Thyroid gland (tissue), 4 donors: ENCODE measurements at regions not wholly inside any gene's neighbourhood (a gene's known extent, or its start where the extent isn't known, plus 50 kb on each side); places are given as distances from the start of the nearest gene placed in this dataset.
"Not testable (repeated sequence)": the region's sequence is repeated elsewhere in the genome, so short reads cannot be mapped to it uniquely, and the experiment has no call there.

Source experiments
- DNase-seq, 2 donors: peaks; one replicate each; pipeline ENCODE4 v3.0.0-alpha.2; 2019
- H3K27ac ChIP-seq, 3 donors: fragments of 200-600 bp; sonication (generic); 1 replicate in 2 of 3; 2 replicates in 1 of 3; pipeline ENCODE4 v1.5.1; 2016 to 2019; ENCODE audit warnings: mild to moderate bottlenecking in 1 of 3, moderate library complexity in 1 of 3
- H3K27me3 ChIP-seq: fragments of 200-600 bp; sonication (generic); one replicate; pipeline ENCODE4 v1.5.1; 2019
- H3K36me3 ChIP-seq, 2 donors: fragments of 200-600 bp; sonication (generic); one replicate each; pipeline ENCODE4 v1.5.1; 2016 to 2019
- H3K4me1 ChIP-seq, 2 donors: fragments of 200-600 bp; sonication (generic); one replicate each; pipeline ENCODE4 v1.5.1; 2017 to 2019
- H3K4me3 ChIP-seq, 3 donors: fragments of 200-600 bp; sonication (generic); replicated peaks in 1 of 3; 1 replicate in 2 of 3; 2 replicates in 1 of 3; pipeline ENCODE4 v1.5.1; 2016; ENCODE audit warnings: mild to moderate bottlenecking in 1 of 3
- H3K9me3 ChIP-seq: fragments of 200-600 bp; sonication (generic); one replicate; pipeline ENCODE4 v1.5.1; 2017
- CTCF ChIP-seq, 6 experiments: fragments of 200-600 bp in 3 of 6; fragments of 450-650 bp in 3 of 6; sonication (generic) in 3 of 6; IDR thresholded peaks; one replicate each; pipeline ENCODE4 v1.5.1; 2016 to 2019; ENCODE audit warnings: antibody characterized with exemption in 6 of 6, mild to moderate bottlenecking in 2 of 6, inconsistent platforms in 1 of 6, moderate library complexity in 1 of 6
- POLR2A ChIP-seq, 2 donors: fragments of 450-650 bp; IDR thresholded peaks; one replicate each; pipeline ENCODE4 v1.6.1; 2017; ENCODE audit warnings: antibody characterized with exemption in 2 of 2, mild to moderate bottlenecking in 2 of 2, moderate library complexity in 1 of 2
- WGBS, 2 donors: methylation state at CpG; one replicate each; pipeline ENCODE4 v1.1.5; 2017; 5-methylcytosine and 5-hydroxymethylcytosine counted together
- intact Hi-C: fragments of 100-400 bp; cut with DNase I; formaldehyde crosslinking; loops from one replicate; pipeline ENCODE4 v1.15.1; 2023

- Histone ChIP-seq H3K4me3 (no peak overlapping the region), H3K4me1 (peaks cover 0 to 4% of the 10 kb centered on the region in 2 donors), H3K36me3 (no peaks in the 10 kb centered on the region), H3K27ac (no peak overlapping the region), H3K27me3 (no peaks in the 10 kb centered on the region), H3K9me3 (no peaks in the 10 kb centered on the region)
- TF ChIP-seq CTCF (IDR thresholded peaks at IDR 0.05) (no peak), POLR2A (IDR thresholded peaks at IDR 0.05) (no peak)
- DNase-seq = no peak
- intact Hi-C loops = no loop called here
- WGBS, 2 donors = 62 to 97% methylated on average over 2 of the region's 2 CpGs
These were observed 247.0 kb upstream of the LYPLAL1 start for GRCh38 chr1:218926631-218927030.

- no peaks in the 10 kb centered on the region for H3K36me3 ChIP-seq
- H3K27ac ChIP-seq = no peak overlapping the region
- WGBS, 2 donors = 82 to 95% methylated on average over 3 of the region's 3 CpGs
- peaks cover 0 to 4% of the 10 kb centered on the region in 2 donors for H3K4me1 ChIP-seq
- H3K9me3 ChIP-seq = no peaks in the 10 kb centered on the region
- TF ChIP-seq POLR2A (IDR thresholded peaks at IDR 0.05) (no peak), CTCF (IDR thresholded peaks at IDR 0.05) (no peak)
- DNase-seq = no peak
- no peak overlapping the region for H3K4me3 ChIP-seq
- intact Hi-C loops = no loop called here
- no peaks in the 10 kb centered on the region for H3K27me3 ChIP-seq
These were observed 243.7 kb upstream of the LYPLAL1 start for GRCh38 chr1:218930000-218930399.

GRCh38 chr1:218930472-218931241, 243.0 kb upstream of the LYPLAL1 start:
- intact Hi-C loops = no loop called here
- no peak for TF ChIP-seq POLR2A (IDR thresholded peaks at IDR 0.05)
- no peak overlapping the region for H3K4me3 ChIP-seq
- H3K27ac ChIP-seq = no peak overlapping the region
- H3K4me1 ChIP-seq = peaks cover 0 to 3% of the 10 kb centered on the region in 2 donors
- no peaks in the 10 kb centered on the region for H3K36me3 ChIP-seq
- no peaks in the 10 kb centered on the region for H3K9me3 ChIP-seq
- 67 to 72% methylated on average over 8 of the region's 8 CpGs for WGBS, 2 donors
- no peak for DNase-seq
- H3K27me3 ChIP-seq = no peaks in the 10 kb centered on the region

GRCh38 chr1:218931324-218931723, 242.4 kb upstream of the LYPLAL1 start:
- no peak for DNase-seq
- H3K27me3 ChIP-seq = no peaks in the 10 kb centered on the region
- H3K9me3 ChIP-seq = no peaks in the 10 kb centered on the region
- 70 to 76% methylated on average over 2 of the region's 2 CpGs for WGBS, 2 donors
- TF ChIP-seq POLR2A (IDR thresholded peaks at IDR 0.05) = no peak
- no peak for TF ChIP-seq CTCF (IDR thresholded peaks at IDR 0.05)
- H3K36me3 ChIP-seq = no peaks in the 10 kb centered on the region
- H3K27ac ChIP-seq = no peak overlapping the region
- intact Hi-C loops = no loop called here
- H3K4me3 ChIP-seq = no peak overlapping the region
- no peaks in the 10 kb centered on the region for H3K4me1 ChIP-seq

GRCh38 chr1:218933513-218933912, 240.2 kb upstream of the LYPLAL1 start:
- WGBS, 2 donors = 40 to 49% methylated on average over 1 of the region's 1 CpG

GRCh38 chr1:218935408-218935807, 238.3 kb upstream of the LYPLAL1 start:
- H3K27me3 ChIP-seq, DNase-seq, H3K36me3 ChIP-seq, H3K9me3 ChIP-seq, H3K4me3 ChIP-seq, H3K27ac ChIP-seq, H3K4me1 ChIP-seq, intact Hi-C loops: not testable (repeated sequence)
- WGBS, 2 donors = 87 to 94% methylated on average over 2 of the region's 2 CpGs

More at GRCh38 chr1:218933513-218933912, 240.2 kb upstream of the LYPLAL1 start:
- Histone ChIP-seq H3K27me3 (no peaks in the 10 kb centered on the region), H3K9me3 (no peaks in the 10 kb centered on the region), H3K36me3 (no peaks in the 10 kb centered on the region), H3K4me1 (no peaks in the 10 kb centered on the region), H3K27ac (no peak overlapping the region), H3K4me3 (no peak overlapping the region)
- TF ChIP-seq POLR2A (IDR thresholded peaks at IDR 0.05) (no peak), CTCF (IDR thresholded peaks at IDR 0.05) (no peak)
- intact Hi-C loops = no loop called here
- DNase-seq = no peak
